Transverse colon (tissue), 4 donors: ENCODE measurements at regions not wholly inside any gene's neighbourhood (a gene's known extent, or its start where the extent isn't known, plus 50 kb on each side); places are given as distances from the start of the nearest gene placed in this dataset.

ENCODE experiments used
- CTCF ChIP-seq, 5 experiments: fragments of 200-600 bp in 3 of 5; fragments of 450-650 bp in 2 of 5; sonication (generic) in 3 of 5; IDR thresholded peaks; 1 replicate in 2 of 5; 2 replicates in 3 of 5; pipeline ENCODE4 v1.5.1; 2016 to 2017; ENCODE audit warnings: antibody characterized with exemption in 5 of 5, inconsistent platforms in 3 of 5, mild to moderate bottlenecking in 2 of 5, moderate library complexity in 1 of 5
- EP300 ChIP-seq: sonication (generic); formaldehyde crosslinking; IDR thresholded peaks from one replicate; pipeline ENCODE4 v1.6.1; 2017; ENCODE audit warnings: antibody characterized with exemption, low read depth
- POLR2A ChIP-seq: fragments of 450-650 bp; IDR thresholded peaks from one replicate; pipeline ENCODE4 v1.6.1; 2016; ENCODE audit warnings: antibody characterized with exemption, mild to moderate bottlenecking, moderate library complexity
- POLR2AphosphoS5 ChIP-seq, 3 donors: sonication (generic); formaldehyde crosslinking; IDR thresholded peaks; one replicate each; pipeline ENCODE4 v1.6.1; 2016; ENCODE audit warnings: antibody characterized with exemption in 3 of 3

GRCh38 chrX:20718592-20719380 is 452.1 kb upstream of the RPS6KA3 start:
- TF ChIP-seq CTCF (IDR thresholded peaks at IDR 0.05) (no peak), POLR2A (no peak), EP300 (no peak), POLR2AphosphoS5 (IDR thresholded peaks at IDR 0.05) (no peak)
